Type B pancreatic cell (in vitro differentiated cells): ENCODE measurements at regions not wholly inside any gene's neighbourhood (a gene's known extent, or its start where the extent isn't known, plus 50 kb on each side); places are given as distances from the start of the nearest gene placed in this dataset.

Source experiments
- DNase-seq: peaks from one replicate; pipeline ENCODE4 v3.0.0; 2021; ENCODE audit warnings: mixed read lengths; ENCODE audit not compliant: unreplicated experiment; ENCODE audit errors: extremely low spot score
- H3K27ac Mint-ChIP-seq: 2 replicates; pipeline ENCODE4 v1.8.0; 2021; ENCODE audit warnings: mild to moderate bottlenecking, mixed read lengths
- H3K27me3 Mint-ChIP-seq: 2 replicates; pipeline ENCODE4 v1.8.0; 2021; ENCODE audit warnings: mixed read lengths
- H3K36me3 Mint-ChIP-seq: 2 replicates; pipeline ENCODE4 v1.8.0; 2021; ENCODE audit warnings: mixed read lengths
- H3K4me1 Mint-ChIP-seq: one replicate; pipeline ENCODE4 v1.8.0; 2021; ENCODE audit warnings: mixed read lengths; ENCODE audit not compliant: unreplicated experiment
- H3K4me3 Mint-ChIP-seq: 2 replicates; pipeline ENCODE4 v1.8.0; 2021; ENCODE audit warnings: mild to moderate bottlenecking, mixed read lengths
- H3K9me3 Mint-ChIP-seq: 2 replicates; pipeline ENCODE4 v1.8.0; 2021; ENCODE audit warnings: mixed read lengths
- CTCF ChIP-seq: fragments of 200-600 bp; sonication (generic); conservative IDR thresholded peaks from 2 replicates; pipeline ENCODE4 v1.5.0; 2021; ENCODE audit warnings: antibody characterized with exemption, mild to moderate bottlenecking

DNA sequence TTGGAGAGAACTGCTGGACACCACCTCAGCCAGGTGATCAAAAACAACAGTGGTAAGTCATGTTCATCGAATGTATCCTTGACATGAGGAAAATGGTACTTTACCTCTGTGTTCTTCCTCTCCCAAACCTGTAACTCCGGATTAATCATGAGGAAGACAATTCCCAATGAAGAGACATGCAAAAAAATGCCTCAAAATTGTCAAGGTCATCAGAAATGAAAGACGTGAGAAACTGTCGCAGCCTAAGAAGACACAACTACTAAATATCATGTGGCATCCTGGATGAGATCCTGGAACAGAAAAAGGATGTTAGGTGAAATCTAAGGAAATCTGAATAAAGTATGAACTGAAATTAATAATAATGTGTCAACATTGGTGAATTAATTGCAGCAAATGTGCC, 178.4 kb downstream of the LACC1 start:
- Mint-ChIP-seq H3K27me3 (peaks cover 3% of the 10 kb centered on the region), H3K4me3 (no peak overlapping the region), H3K27ac (no peak overlapping the region), H3K9me3 (peaks cover 7% of the 10 kb centered on the region), H3K36me3 (no peaks in the 10 kb centered on the region), H3K4me1 (peaks cover 30% of the 10 kb centered on the region)
- no peak for DNase-seq
- no peak for TF ChIP-seq CTCF

GRCh38 chr13:44058624-44059215, 179.0 kb downstream of the LACC1 start:
- peaks cover 7% of the 10 kb centered on the region for H3K9me3 Mint-ChIP-seq
- H3K4me1 Mint-ChIP-seq, result peaks cover 23% of the 10 kb centered on the region
- no peak for DNase-seq
- no peak for TF ChIP-seq CTCF
- H3K27ac Mint-ChIP-seq, result no peak overlapping the region
- H3K4me3 Mint-ChIP-seq, result no peak overlapping the region
- peaks cover 3% of the 10 kb centered on the region for H3K27me3 Mint-ChIP-seq
- no peaks in the 10 kb centered on the region for H3K36me3 Mint-ChIP-seq

DNA sequence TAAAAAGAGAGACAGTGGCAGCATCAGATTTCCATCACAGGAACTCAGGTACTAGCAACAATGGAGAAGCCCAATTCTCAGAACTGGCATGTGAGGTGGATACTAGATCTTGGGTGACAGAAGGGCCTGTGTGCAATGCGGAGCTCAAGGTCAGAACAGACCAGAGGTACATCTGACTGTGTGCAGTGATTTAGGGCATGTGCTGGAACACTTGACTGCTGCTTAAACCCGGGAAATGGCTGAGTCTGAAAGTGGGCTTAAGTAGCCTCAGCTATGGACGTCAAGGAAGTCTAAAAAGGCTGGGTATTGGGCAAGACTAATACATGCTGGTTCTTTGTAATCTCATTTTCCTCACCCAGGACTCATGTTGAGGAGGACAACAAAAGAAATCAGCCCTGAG, 182.2 kb downstream of the LACC1 start:
- H3K9me3 Mint-ChIP-seq, result peaks cover 9% of the 10 kb centered on the region
- no peak overlapping the region for H3K4me3 Mint-ChIP-seq
- peaks cover 14% of the 10 kb centered on the region for H3K4me1 Mint-ChIP-seq
- no peak for TF ChIP-seq CTCF
- H3K27ac Mint-ChIP-seq, result no peak overlapping the region
- no peak for DNase-seq
- no peaks in the 10 kb centered on the region for H3K36me3 Mint-ChIP-seq
- H3K27me3 Mint-ChIP-seq, result peaks cover 3% of the 10 kb centered on the region

DNA sequence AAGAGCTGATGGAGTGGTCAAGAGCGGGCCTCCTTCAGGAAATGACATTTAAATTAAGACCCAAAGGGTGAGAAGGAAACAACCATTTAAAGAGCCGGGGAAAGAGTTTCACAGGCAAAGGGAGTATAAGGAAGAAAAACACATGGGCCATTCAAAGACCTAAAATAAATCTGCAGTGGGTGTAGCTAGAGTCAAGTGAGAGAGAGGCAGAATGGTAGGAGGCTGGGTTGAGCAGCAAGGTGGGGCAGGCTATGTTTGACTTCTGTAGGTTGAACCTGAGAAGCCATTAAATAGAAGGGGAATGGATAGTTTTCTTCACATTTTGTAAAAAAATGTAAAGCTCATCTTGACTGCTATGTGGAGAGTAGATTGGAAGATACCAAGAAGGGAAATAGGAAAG, 183.8 kb downstream of the LACC1 start:
- H3K9me3 Mint-ChIP-seq, result peaks cover 13% of the 10 kb centered on the region
- peaks cover 14% of the 10 kb centered on the region for H3K4me1 Mint-ChIP-seq

GRCh38 chr13:44063881-44064280, 184.2 kb downstream of the LACC1 start:
- H3K27ac Mint-ChIP-seq, result no peak overlapping the region
- peaks cover 15% of the 10 kb centered on the region for H3K4me1 Mint-ChIP-seq
- no peak for TF ChIP-seq CTCF
- H3K36me3 Mint-ChIP-seq, result no peaks in the 10 kb centered on the region
- DNase-seq, result no peak
- H3K4me3 Mint-ChIP-seq, result no peak overlapping the region
- peaks cover 18% of the 10 kb centered on the region for H3K9me3 Mint-ChIP-seq
- H3K27me3 Mint-ChIP-seq, result peaks cover 3% of the 10 kb centered on the region

More for the DNA sequence above, 183.8 kb downstream of the LACC1 start:
- TF ChIP-seq CTCF, result no peak
- Mint-ChIP-seq H3K27me3 (peaks cover 3% of the 10 kb centered on the region), H3K4me3 (no peak overlapping the region), H3K27ac (no peak overlapping the region), H3K36me3 (no peaks in the 10 kb centered on the region)
- no peak for DNase-seq

GRCh38 chr13:44064357-44064756, 184.7 kb downstream of the LACC1 start:
- no peak for TF ChIP-seq CTCF
- peaks cover 22% of the 10 kb centered on the region for H3K9me3 Mint-ChIP-seq
- no peak for DNase-seq
- H3K36me3 Mint-ChIP-seq, result peaks cover under 1% of the 10 kb centered on the region
- H3K27ac Mint-ChIP-seq, result no peak overlapping the region
- H3K27me3 Mint-ChIP-seq, result peaks cover 3% of the 10 kb centered on the region
- no peak overlapping the region for H3K4me3 Mint-ChIP-seq
- peaks cover 17% of the 10 kb centered on the region for H3K4me1 Mint-ChIP-seq
